GM12878 (cell line): ENCODE measurements at regions not wholly inside any gene's neighbourhood (a gene's known extent, or its start where the extent isn't known, plus 50 kb on each side); places are given as distances from the start of the nearest gene placed in this dataset.

Source experiments
- ATAC-seq: fragments of 200-7000 bp; cut with Tn5 transposase; 3 replicates; pipeline ENCODE4 v1.9.1; 2020; ENCODE audit warnings: mild to moderate bottlenecking, moderate library complexity
- BruUV-seq: library from RNA; stranded (reverse); fragments of 400-500 nt; replicated peaks from 2 replicates; lab custom pipeline; 2021; lab: Mats Ljungman, UMichigan
- CTCF ChIA-PET: fragments of 300-600 bp; sonication (Branson Sonifier 250); formaldehyde crosslinking; extraction: SDS; loops from one replicate; lab custom pipeline; 2021; ENCODE audit warnings: inconsistent platforms; lab: Yijun Ruan, JAX
- POLR2A ChIA-PET: fragments of 350-600 bp; formaldehyde crosslinking; extraction: SDS; loops from one replicate; lab custom pipeline; 2021; ENCODE audit warnings: inconsistent platforms; lab: Charles Lee
- RAD21 ChIA-PET: fragments of 300-600 bp; sonication (Branson Sonifier 250); formaldehyde crosslinking; loops from one replicate; lab custom pipeline; 2023; ENCODE audit warnings: antibody characterized with exemption; ENCODE audit not compliant: unreplicated experiment; lab: Charles Lee
- SMC1A ChIA-PET: fragments of 300-600 bp; sonication (Branson Sonifier 250); formaldehyde crosslinking; loops from one replicate; lab custom pipeline; 2023; ENCODE audit not compliant: unreplicated experiment, uncharacterized antibody; lab: Charles Lee
- DNase-seq: peaks from one replicate; pipeline ENCODE4 v3.0.0-alpha.2; 2011; ENCODE audit warnings: low read depth, low spot score
- FAIRE-seq: peaks from 3 replicates; lab custom pipeline; 2011; peaks lifted over from hg19 to GRCh38; lab: Jason Lieb, UNC
- H2AFZ ChIP-seq: 2 replicates; pipeline ENCODE4 v1.6.0; 2011; ENCODE audit warnings: low read depth, low read length, control low read depth; ENCODE audit not compliant: control insufficient read depth
- H3K27ac ChIP-seq: 2 replicates; pipeline ENCODE4 v1.5.1; 2011; ENCODE audit warnings: control low read depth; ENCODE audit not compliant: control insufficient read depth, insufficient read depth
- H3K27me3 ChIP-seq, 2 experiments: replicated peaks in 1 of 2; 2 replicates each; pipeline versions ENCODE4 v1.6.0 to v1.6.1; 2011; ENCODE audit warnings: low read length in 1 of 2; ENCODE audit not compliant: control insufficient read depth in 2 of 2, insufficient read depth in 2 of 2
- H3K36me3 ChIP-seq, 2 experiments: 2 replicates each; pipeline ENCODE4 v1.5.1; 2011; ENCODE audit warnings: low read length in 1 of 2; ENCODE audit not compliant: control insufficient read depth in 2 of 2, insufficient read depth in 2 of 2
- H3K4me1 ChIP-seq: 2 replicates; pipeline ENCODE4 v1.6.1; 2011; ENCODE audit warnings: mild to moderate bottlenecking, low read length, moderate library complexity, mixed read lengths; ENCODE audit not compliant: control insufficient read depth, insufficient read depth
- H3K4me2 ChIP-seq: 2 replicates; pipeline ENCODE4 v1.6.0; 2011; ENCODE audit warnings: control low read depth; ENCODE audit not compliant: control insufficient read depth, insufficient read depth
- H3K4me3 ChIP-seq: fragments of 200-600 bp; sonication (generic); 2 replicates; pipeline ENCODE4 v1.5.1; 2016
- H3K79me2 ChIP-seq: 2 replicates; pipeline ENCODE4 v1.6.0; 2011; ENCODE audit warnings: low read length; ENCODE audit not compliant: control insufficient read depth, insufficient read depth
- H3K9ac ChIP-seq: 2 replicates; pipeline ENCODE4 v1.8.0; 2011; ENCODE audit warnings: low read length, control low read depth, mixed read lengths; ENCODE audit not compliant: control insufficient read depth, insufficient read depth
- H3K9me3 ChIP-seq: replicated peaks from 3 replicates; pipeline ENCODE4 v1.5.1; 2011; ENCODE audit warnings: mild to moderate bottlenecking, low read length; ENCODE audit not compliant: control insufficient read depth, insufficient read depth
- H4K20me1 ChIP-seq: 2 replicates; pipeline ENCODE4 v1.6.0; 2011; ENCODE audit not compliant: control insufficient read depth, insufficient read depth
- BHLHE40 ChIP-seq, 2 experiments: fragments of 450-650 bp in 1 of 2; IDR thresholded peaks; 2 replicates each; pipeline ENCODE4 v1.6.1; 2011 to 2017; ENCODE audit warnings: low read depth in 2 of 2, borderline replicate concordance in 1 of 2, improper control_type of control experiment in 1 of 2, low read length in 1 of 2, mild to moderate bottlenecking in 1 of 2
- CEBPB ChIP-seq, 2 experiments: fragments of 150-350 bp in 1 of 2; IDR thresholded peaks; 2 replicates each; pipeline ENCODE4 v1.6.1; 2012 to 2014; ENCODE audit warnings: low read depth in 2 of 2, low read length in 2 of 2, borderline replicate concordance in 1 of 2, inconsistent platforms in 1 of 2
- ESRRA ChIP-seq: IDR thresholded peaks from 2 replicates; pipeline ENCODE4 v1.6.1; 2012; ENCODE audit warnings: mild to moderate bottlenecking, low read length, improper control_type of control experiment
- HCFC1 ChIP-seq: fragments of 150-350 bp; IDR thresholded peaks from 2 replicates; pipeline ENCODE4 v1.6.1; 2014; ENCODE audit warnings: low read length
- KLF5 ChIP-seq: fragments of 450-650 bp; IDR thresholded peaks from 2 replicates; pipeline ENCODE4 v1.6.1; 2014; ENCODE audit warnings: mild to moderate bottlenecking; ENCODE audit not compliant: partially characterized antibody
- MTA2 ChIP-seq: fragments of 450-650 bp; IDR thresholded peaks from 2 replicates; pipeline ENCODE4 v1.6.1; 2016; ENCODE audit warnings: low read depth, mild to moderate bottlenecking, moderate library complexity
- NFXL1 ChIP-seq: fragments of 450-650 bp; IDR thresholded peaks from 2 replicates; pipeline ENCODE4 v1.6.1; 2017; ENCODE audit warnings: antibody characterized with exemption, mild to moderate bottlenecking, borderline replicate concordance
- RELA ChIP-seq: fragments of 450-650 bp; IDR thresholded peaks from 2 replicates; pipeline ENCODE4 v1.8.0; 2014; ENCODE audit warnings: borderline replicate concordance; ENCODE audit not compliant: partially characterized antibody
- SMC3 ChIP-seq: IDR thresholded peaks from 2 replicates; pipeline ENCODE4 v1.6.1; 2011; ENCODE audit warnings: low read length, improper control_type of control experiment, borderline replicate concordance
- SRF ChIP-seq, 2 experiments: IDR thresholded peaks; 2 replicates each; pipeline ENCODE4 v1.6.1; 2011; ENCODE audit warnings: low read depth in 2 of 2, low read length in 2 of 2, mild to moderate bottlenecking in 1 of 2, moderate library complexity in 1 of 2
- WGBS: methylation state at CpG from one replicate; pipeline ENCODE4 v1.1.6; 2016; ENCODE audit warnings: low lambda C conversion rate; ENCODE audit not compliant: insufficient replicate concordance, insufficient coverage; ENCODE audit errors: missing lambda C conversion rate; 5-methylcytosine and 5-hydroxymethylcytosine counted together
- in situ Hi-C: fragments of 300-500 bp; cut with MboI; formaldehyde crosslinking; loops from 9 replicates; pipeline ENCODE4 v1.14.3; 2018; ENCODE audit warnings: mixed read lengths
- intact Hi-C: fragments of 100-400 bp; cut with micrococcal nuclease; formaldehyde crosslinking; loops from one replicate; pipeline ENCODE4 v1.14.2; 2022; ENCODE audit not compliant: unreplicated experiment
- TF ChIP-seq, protein P1 (sequence below): IDR thresholded peaks from 2 replicates; pipeline ENCODE4 v1.6.1; 2011; ENCODE audit warnings: borderline replicate concordance, low read depth, mild to moderate bottlenecking, moderate library complexity, low read length; ENCODE audit not compliant: insufficient read depth, poor library complexity, severe bottlenecking
- TF ChIP-seq, protein P2 (sequence below): IDR thresholded peaks from 2 replicates; pipeline ENCODE4 v1.6.1; 2012; ENCODE audit warnings: mild to moderate bottlenecking, low read depth, low read length

DNA sequence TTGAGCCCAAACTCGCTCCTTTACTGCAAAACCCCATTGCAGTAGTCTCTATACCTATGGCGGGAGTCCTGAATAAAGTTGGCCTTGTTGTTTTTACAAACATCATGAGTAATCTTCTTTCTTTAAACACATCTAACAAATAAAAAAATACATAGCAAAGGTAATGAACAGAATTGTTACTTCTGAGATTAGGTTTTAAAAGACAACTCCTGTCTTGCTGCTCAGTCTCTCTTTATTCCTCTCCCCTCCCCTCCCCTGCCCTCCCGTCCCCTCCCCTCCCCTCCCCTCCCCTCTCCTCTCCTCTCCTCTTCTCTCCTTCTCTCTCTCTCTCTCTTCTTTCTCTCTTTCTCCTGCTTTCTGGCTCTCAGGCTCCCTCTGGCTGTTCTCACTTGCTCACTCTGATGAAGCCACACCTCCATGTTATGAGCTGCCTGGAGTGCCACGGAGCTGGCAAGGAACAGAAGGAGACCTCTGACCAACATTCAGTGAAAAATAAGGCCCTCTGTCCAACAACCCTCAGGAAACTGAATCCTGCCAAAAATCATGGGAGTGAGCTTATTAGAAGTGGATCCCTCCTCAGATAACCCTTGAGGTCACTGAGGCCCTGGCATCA is 300.7 kb upstream of the MIR17HG start:
- Histone ChIP-seq H3K4me1 (no peaks in the 10 kb centered on the region), H3K27me3 (no peaks in the 10 kb centered on the region), H3K9ac (no peak overlapping the region), H3K27ac (no peak overlapping the region), H3K79me2 (no peaks in the 10 kb centered on the region), H2AFZ (no peak overlapping the region), H3K36me3 (no peaks in the 10 kb centered on the region), H3K4me3 (no peak overlapping the region), H3K9me3 (no peaks in the 10 kb centered on the region), H4K20me1 (no peaks in the 10 kb centered on the region), H3K4me2 (no peak overlapping the region)
- ChIA-PET POLR2A (interaction anchor here (0.6 kb wide), 1 partner anchor 537 kb away, joined by 3 read pairs; no protein-coding TSS in a partner anchor), CTCF (interaction anchor here (0.7 kb wide), 1 partner anchor 10 kb away, joined by 5 read pairs; no protein-coding TSS in a partner anchor), RAD21 (no interaction called here), SMC1A (interaction anchor here (0.8 to 1.8 kb wide), 3 partner anchors 9 to 17 kb away, joined by 3 to 6 read pairs (median 5); no protein-coding TSS in a partner anchor)
- intact Hi-C loops (no loop called here), in situ Hi-C loops (no loop called here)
- no TSS peak for BruUV-seq
- ATAC-seq (no peak), DNase-seq (no peak), FAIRE-seq (no peak)
- TF ChIP-seq SRF (IDR thresholded peaks at IDR 0.05; ENCODE audit: low read depth in 2 of 2, low read length in 2 of 2) (no peak), BHLHE40 (IDR thresholded peaks at IDR 0.05; ENCODE audit: borderline replicate concordance in 1 of 2, low read depth in 2 of 2, low read length in 1 of 2) (no peak), CEBPB (IDR thresholded peaks at IDR 0.05; ENCODE audit: borderline replicate concordance in 1 of 2, low read depth in 2 of 2, low read length in 2 of 2) (no peak), NFXL1 (no peak), KLF5 (no peak), MTA2 (no peak), ESRRA (no peak), RELA (no peak), SMC3 (no peak), HCFC1 (no peak)
- TF ChIP-seq, protein P1, sequence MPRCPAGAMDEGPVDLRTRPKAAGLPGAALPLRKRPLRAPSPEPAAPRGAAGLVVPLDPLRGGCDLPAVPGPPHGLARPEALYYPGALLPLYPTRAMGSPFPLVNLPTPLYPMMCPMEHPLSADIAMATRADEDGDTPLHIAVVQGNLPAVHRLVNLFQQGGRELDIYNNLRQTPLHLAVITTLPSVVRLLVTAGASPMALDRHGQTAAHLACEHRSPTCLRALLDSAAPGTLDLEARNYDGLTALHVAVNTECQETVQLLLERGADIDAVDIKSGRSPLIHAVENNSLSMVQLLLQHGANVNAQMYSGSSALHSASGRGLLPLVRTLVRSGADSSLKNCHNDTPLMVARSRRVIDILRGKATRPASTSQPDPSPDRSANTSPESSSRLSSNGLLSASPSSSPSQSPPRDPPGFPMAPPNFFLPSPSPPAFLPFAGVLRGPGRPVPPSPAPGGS: no peak
- TF ChIP-seq, protein P2, sequence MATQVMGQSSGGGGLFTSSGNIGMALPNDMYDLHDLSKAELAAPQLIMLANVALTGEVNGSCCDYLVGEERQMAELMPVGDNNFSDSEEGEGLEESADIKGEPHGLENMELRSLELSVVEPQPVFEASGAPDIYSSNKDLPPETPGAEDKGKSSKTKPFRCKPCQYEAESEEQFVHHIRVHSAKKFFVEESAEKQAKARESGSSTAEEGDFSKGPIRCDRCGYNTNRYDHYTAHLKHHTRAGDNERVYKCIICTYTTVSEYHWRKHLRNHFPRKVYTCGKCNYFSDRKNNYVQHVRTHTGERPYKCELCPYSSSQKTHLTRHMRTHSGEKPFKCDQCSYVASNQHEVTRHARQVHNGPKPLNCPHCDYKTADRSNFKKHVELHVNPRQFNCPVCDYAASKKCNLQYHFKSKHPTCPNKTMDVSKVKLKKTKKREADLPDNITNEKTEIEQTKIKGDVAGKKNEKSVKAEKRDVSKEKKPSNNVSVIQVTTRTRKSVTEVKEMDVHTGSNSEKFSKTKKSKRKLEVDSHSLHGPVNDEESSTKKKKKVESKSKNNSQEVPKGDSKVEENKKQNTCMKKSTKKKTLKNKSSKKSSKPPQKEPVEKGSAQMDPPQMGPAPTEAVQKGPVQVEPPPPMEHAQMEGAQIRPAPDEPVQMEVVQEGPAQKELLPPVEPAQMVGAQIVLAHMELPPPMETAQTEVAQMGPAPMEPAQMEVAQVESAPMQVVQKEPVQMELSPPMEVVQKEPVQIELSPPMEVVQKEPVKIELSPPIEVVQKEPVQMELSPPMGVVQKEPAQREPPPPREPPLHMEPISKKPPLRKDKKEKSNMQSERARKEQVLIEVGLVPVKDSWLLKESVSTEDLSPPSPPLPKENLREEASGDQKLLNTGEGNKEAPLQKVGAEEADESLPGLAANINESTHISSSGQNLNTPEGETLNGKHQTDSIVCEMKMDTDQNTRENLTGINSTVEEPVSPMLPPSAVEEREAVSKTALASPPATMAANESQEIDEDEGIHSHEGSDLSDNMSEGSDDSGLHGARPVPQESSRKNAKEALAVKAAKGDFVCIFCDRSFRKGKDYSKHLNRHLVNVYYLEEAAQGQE: no peak
- 14% methylated on average over 4 of the region's 4 CpGs for whole genome bisulfite sequencing
